ENCODE measurements at regions not wholly inside any gene's neighbourhood (a gene's known extent, or its start where the extent isn't known, plus 50 kb on each side); places are given as distances from the start of the nearest gene placed in this dataset.

DNA sequence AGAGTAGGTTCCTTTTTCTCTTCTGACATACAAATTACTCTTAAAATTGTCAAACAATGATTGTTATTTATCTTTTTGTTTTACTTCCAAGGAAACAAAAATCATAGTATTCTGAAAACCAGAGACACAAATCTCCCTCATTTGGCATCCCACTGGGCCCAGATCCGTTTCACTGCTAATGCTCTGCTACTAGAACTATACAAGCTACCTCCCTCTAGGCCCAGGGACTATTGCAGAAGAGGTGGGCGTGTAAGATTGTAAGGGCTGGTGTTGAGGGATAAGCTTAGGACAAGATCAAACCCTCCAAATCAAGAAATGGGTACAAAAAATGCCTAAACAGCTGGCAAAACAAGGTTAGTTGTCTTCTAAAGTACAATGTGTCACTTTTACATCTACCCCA, 928.9 kb upstream of the CDH10 start:
- no peak for ATAC-seq

DNA sequence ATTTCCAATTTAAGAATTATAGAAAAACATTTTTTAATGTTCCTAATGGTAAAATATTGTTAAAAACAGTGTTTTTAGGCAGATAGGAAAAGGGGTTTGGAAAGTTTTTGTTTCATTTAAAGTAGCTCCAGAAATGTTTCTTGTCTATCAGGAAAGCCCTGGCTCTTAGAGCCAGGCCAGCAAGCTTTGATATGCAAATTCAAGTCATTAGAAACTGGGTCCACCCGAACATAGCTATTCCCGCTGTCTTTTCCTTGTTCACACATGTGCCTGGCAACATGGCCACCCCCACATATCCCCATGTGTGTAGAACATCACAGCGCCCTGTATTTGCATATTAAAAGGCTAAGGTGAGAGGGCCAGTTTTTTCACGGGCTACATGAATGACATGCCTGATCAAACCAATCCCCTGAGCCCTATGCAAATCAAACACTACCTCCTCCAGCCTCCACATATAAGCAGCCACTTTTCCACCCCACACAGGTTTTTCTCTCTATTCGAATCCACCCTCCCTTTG, 925.3 kb upstream of the CDH10 start:
- ATAC-seq: no peak
- no peak for TF ChIP-seq TSHZ2 (CRISPR knock-in tag; IDR thresholded peaks at IDR 0.05)
- no peak for TF ChIP-seq ZC3H10 (CRISPR knock-in tag; IDR thresholded peaks at IDR 0.05)
- no peak for TF ChIP-seq ZNF70 (CRISPR knock-in tag; IDR thresholded peaks at IDR 0.05)
- TF ChIP-seq ZFP3 (CRISPR knock-in tag; IDR thresholded peaks at IDR 0.05): no peak
- no peak for TF ChIP-seq SNAI2 (CRISPR knock-in tag; IDR thresholded peaks at IDR 0.05)
- no peak for TF ChIP-seq PPARA (CRISPR knock-in tag; IDR thresholded peaks at IDR 0.05; ENCODE audit: borderline replicate concordance)
- no peak for TF ChIP-seq GLIS3 (CRISPR knock-in tag; IDR thresholded peaks at IDR 0.05)
- TF ChIP-seq, protein P1, sequence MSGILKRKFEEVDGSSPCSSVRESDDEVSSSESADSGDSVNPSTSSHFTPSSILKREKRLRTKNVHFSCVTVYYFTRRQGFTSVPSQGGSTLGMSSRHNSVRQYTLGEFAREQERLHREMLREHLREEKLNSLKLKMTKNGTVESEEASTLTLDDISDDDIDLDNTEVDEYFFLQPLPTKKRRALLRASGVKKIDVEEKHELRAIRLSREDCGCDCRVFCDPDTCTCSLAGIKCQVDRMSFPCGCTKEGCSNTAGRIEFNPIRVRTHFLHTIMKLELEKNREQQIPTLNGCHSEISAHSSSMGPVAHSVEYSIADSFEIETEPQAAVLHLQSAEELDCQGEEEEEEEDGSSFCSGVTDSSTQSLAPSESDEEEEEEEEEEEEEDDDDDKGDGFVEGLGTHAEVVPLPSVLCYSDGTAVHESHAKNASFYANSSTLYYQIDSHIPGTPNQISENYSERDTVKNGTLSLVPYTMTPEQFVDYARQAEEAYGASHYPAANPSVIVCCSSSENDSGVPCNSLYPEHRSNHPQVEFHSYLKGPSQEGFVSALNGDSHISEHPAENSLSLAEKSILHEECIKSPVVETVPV (CRISPR knock-in tag; IDR thresholded peaks at IDR 0.05): no peak
- no peak for TF ChIP-seq POU6F1 (CRISPR knock-in tag; IDR thresholded peaks at IDR 0.05; ENCODE audit: borderline replicate concordance, low read depth)
- TF ChIP-seq ARNTL (CRISPR knock-in tag; IDR thresholded peaks at IDR 0.05; ENCODE audit: borderline replicate concordance, low read depth): no peak
- TF ChIP-seq CSDC2 (CRISPR knock-in tag; IDR thresholded peaks at IDR 0.05): no peak
- TF ChIP-seq ZNF8 (CRISPR knock-in tag; IDR thresholded peaks at IDR 0.05): no peak
- no peak for TF ChIP-seq ZFP30 (CRISPR knock-in tag; IDR thresholded peaks at IDR 0.05)
- no peak for TF ChIP-seq ZNF565 (CRISPR knock-in tag; conservative IDR thresholded peaks at IDR 0.05; ENCODE audit: low read depth)
- no peak for TF ChIP-seq BACH2 (CRISPR knock-in tag; IDR thresholded peaks at IDR 0.05; ENCODE audit: borderline replicate concordance)
- TF ChIP-seq OSR1 (CRISPR knock-in tag; IDR thresholded peaks at IDR 0.05): no peak

More for the DNA sequence above, 928.9 kb upstream of the CDH10 start:
- TF ChIP-seq ZC3H10 (CRISPR knock-in tag; IDR thresholded peaks at IDR 0.05): no peak
- no peak for TF ChIP-seq ISL1 (CRISPR knock-in tag; IDR thresholded peaks at IDR 0.05)

DNA sequence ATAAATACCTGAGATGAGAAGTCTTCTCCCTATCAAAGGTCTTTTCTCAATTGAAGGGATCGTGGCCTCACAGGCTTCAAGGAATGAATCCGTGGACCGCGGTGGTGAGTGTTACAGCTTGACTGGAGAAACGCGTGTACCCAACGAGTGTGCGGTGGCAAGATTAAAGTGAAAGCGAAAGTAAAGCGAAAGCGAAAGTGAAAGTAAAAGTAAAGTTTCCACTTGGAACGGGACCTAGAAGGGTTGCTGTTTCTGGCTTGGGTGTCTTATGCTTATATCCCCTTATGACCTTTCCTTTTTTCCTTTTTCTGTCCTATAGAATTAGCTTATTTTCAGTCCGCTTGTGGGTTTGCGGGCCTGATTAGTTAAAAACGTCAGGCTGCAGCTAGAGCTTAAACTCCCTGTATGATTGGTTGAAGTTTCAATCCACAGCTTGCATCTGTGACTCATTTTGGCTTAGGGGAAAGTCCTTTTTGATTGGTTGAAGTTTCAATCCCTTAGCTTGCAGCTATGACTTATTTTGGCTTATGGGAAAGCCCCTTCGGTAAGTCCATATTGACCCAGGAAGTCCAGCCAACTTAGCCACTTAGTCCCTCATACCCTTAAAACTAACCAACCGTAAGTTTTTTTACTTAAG, 924.3 kb upstream of the CDH10 start:
- peak; percentile 19; the same call in 1 of the 3 replicates for ATAC-seq
- TF ChIP-seq ZNF70 (CRISPR knock-in tag; IDR thresholded peaks at IDR 0.05) (no peak), ARNTL (CRISPR knock-in tag; IDR thresholded peaks at IDR 0.05; ENCODE audit: borderline replicate concordance, low read depth) (no peak), TSHZ2 (CRISPR knock-in tag; IDR thresholded peaks at IDR 0.05) (no peak), POU6F1 (CRISPR knock-in tag; IDR thresholded peaks at IDR 0.05; ENCODE audit: borderline replicate concordance, low read depth) (no peak), ESRRG (CRISPR knock-in tag; IDR thresholded peaks at IDR 0.05) (no peak), RARB (CRISPR knock-in tag; IDR thresholded peaks at IDR 0.05) (no peak), ZC3H10 (CRISPR knock-in tag; IDR thresholded peaks at IDR 0.05) (no peak), ZNF8 (CRISPR knock-in tag; IDR thresholded peaks at IDR 0.05) (no peak), ZNF565 (CRISPR knock-in tag; conservative IDR thresholded peaks at IDR 0.05; ENCODE audit: low read depth) (no peak), TCF4 (CRISPR knock-in tag; IDR thresholded peaks at IDR 0.05; ENCODE audit: borderline replicate concordance) (no peak), CREB5 (CRISPR knock-in tag; IDR thresholded peaks at IDR 0.05; ENCODE audit: low read depth) (no peak), ZFP3 (CRISPR knock-in tag; IDR thresholded peaks at IDR 0.05) (no peak), GLIS3 (CRISPR knock-in tag; IDR thresholded peaks at IDR 0.05) (no peak)
- TF ChIP-seq, protein P1 (CRISPR knock-in tag; IDR thresholded peaks at IDR 0.05): no peak

All from SK-N-SH treated with all-trans-retinoic acid at 6 μM for 48 hours (cell line).